ENCODE measurements at regions not wholly inside any gene's neighbourhood (a gene's known extent, or its start where the extent isn't known, plus 50 kb on each side); places are given as distances from the start of the nearest gene placed in this dataset.
A peak's percentile ranks its signal among the peaks of the same experiment; 100 is the strongest.

DNA sequence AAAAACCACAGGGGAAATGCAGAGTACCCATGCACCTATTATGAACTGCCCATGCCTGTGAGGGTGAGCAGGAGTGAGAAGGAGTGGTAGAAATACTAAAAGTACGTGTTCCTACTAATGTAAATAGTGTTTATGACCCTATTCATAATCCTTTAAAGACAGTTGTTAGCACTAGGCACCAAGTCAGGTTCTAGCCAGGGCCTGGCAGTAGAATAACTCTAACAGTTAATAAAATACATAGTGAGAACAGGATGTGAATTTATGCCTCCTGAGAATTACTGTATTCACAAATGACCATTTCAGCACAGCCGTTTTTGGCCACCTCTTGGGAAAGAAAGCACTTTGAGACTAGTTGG lies 103.2 kb upstream of the TARS1 start:
- no peak for DNase-seq

GRCh38 chr5:33338336-33339110 lies 102.2 kb upstream of the TARS1 start:
- DNase-seq = no peak

GRCh38 chr5:33339413-33339812 lies 101.4 kb upstream of the TARS1 start:
- no peak for DNase-seq

GRCh38 chr5:33340195-33340594 lies 100.6 kb upstream of the TARS1 start:
- DNase-seq = no peak

- no peak for DNase-seq
Observed at GRCh38 chr5:33341351-33341750, 99.4 kb upstream of the TARS1 start.

- DNase-seq = peak; percentile 71
Observed at GRCh38 chr5:33343676-33344327, 97.0 kb upstream of the TARS1 start.

- no peak for DNase-seq
Observed at GRCh38 chr5:33346534-33346933, 94.2 kb upstream of the TARS1 start.

GRCh38 chr5:33361781-33362180 lies 79.0 kb upstream of the TARS1 start:
- DNase-seq = no peak

DNA sequence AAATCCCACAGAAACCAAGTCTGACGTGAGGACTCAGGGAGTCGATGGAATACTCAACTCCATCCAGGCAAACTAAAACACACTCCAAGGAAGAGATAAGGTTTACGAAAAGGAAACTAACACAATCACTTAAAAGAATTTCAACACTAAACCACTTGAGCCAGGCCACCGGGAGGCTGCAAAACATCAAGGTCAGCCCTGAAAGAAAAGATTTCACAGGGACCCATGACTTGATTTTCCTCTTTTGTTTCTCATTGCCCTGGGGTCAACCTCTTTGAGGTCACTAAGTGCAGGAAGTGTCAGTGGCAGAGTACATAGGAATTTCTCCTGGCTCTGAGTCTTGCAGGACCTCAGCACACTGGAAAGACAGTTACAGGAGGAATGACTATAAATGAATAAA lies 77.8 kb upstream of the TARS1 start:
- DNase-seq = no peak

GRCh38 chr5:33363537-33363936 lies 77.2 kb upstream of the TARS1 start:
- no peak for DNase-seq

DNA sequence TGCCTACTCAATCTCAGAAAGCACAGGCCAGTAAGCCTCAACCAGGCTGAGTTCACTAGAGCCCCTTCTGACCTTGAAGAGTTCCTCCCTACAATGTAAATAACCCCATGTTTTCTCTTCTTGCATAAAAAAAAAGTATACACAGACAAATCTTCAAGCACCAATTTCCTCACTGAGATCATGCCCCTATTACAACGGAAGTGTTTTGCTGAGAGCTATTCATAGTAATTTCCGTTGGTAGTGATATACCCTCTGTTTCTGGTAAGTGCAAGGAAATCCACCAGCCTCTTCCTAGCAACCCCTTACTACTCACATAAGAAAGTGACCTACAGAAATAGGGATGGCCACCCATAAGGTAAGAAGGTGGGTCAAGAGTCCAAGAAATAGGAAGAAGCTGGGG lies 76.4 kb upstream of the TARS1 start:
- DNase-seq = no peak

GRCh38 chr5:33367416-33367815 lies 73.3 kb upstream of the TARS1 start:
- DNase-seq = no peak

GRCh38 chr5:33369485-33370465 lies 71.0 kb upstream of the TARS1 start:
- peak; percentile 52 for DNase-seq

- no peak for DNase-seq
Observed at GRCh38 chr5:33370466-33370859, 70.3 kb upstream of the TARS1 start.

DNA sequence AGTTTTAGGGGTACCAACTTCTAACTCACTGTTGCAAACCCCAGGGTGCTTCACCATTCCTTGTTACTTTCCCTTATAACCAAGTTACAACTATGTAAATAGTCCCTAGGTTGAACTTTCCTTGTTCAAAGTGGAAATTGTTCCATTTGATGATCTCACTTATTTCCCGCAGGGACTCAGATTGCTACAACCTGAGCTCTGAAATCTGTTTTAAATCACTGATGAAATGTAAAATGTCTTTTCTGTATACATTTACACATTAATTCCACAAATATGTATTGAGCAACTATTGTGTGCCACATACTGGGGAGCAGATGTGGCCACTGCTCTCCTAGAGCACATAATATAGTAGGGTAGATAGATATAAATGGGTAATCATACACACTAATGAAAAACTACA lies 69.1 kb upstream of the TARS1 start:
- no peak for DNase-seq

GRCh38 chr5:33372721-33373472 lies 67.9 kb upstream of the TARS1 start:
- no peak for DNase-seq

DNA sequence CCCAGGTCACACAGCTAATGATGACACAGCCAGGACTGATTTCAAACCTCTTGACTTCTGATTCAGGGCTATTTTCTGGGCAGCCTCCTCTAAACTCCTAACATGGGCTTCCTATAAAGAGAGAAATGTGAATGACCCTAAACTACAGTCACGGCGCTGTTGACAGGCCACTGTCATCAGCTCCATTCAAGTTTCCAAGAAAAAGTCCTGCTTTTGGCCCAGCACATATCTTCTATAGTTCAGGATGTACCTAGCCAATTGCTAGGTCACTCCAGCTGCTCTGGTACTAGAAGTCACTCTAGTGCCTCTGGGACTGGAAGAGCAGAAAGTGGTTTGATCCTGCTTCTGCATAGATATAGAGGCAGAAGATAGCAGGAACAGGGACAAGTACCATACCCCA lies 64.9 kb upstream of the TARS1 start:
- no peak for DNase-seq

- no peak for DNase-seq
Observed at GRCh38 chr5:33379757-33380156, 61.0 kb upstream of the TARS1 start.

DNA sequence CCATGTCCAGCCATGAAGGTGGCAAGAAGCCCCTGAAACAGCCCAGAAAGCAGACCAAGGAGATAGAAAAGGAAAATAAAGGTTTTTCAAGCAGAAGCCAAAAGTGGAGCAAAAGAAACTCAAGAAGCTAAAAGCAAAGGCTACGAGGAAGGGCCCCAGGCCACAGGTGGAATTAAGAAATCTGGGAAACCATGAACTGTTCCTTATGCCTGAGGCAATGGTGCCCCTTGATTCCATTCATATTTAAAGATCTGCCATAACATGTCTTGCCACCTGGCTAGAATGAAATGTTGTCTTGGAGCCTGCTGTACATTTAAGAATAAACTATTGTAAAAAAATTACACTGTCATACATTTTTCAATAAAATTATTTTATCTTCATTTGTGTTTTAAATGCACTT lies 59.5 kb upstream of the TARS1 start:
- no peak for DNase-seq

All from amniotic stem cell (primary cell).